Neural progenitor cell (in vitro differentiated cells): ENCODE measurements at regions not wholly inside any gene's neighbourhood (a gene's known extent, or its start where the extent isn't known, plus 50 kb on each side); places are given as distances from the start of the nearest gene placed in this dataset.

Experiments
- CTCF ChIP-seq: fragments of 200-600 bp; sonication (generic); IDR thresholded peaks from 2 replicates; pipeline ENCODE4 v1.5.1; 2017; ENCODE audit warnings: antibody characterized with exemption, mild to moderate bottlenecking
- EZH2 ChIP-seq: fragments of 200-600 bp; sonication (generic); IDR thresholded peaks from 2 replicates; pipeline ENCODE4 v1.6.1; 2017; ENCODE audit warnings: antibody characterized with exemption, mild to moderate bottlenecking, moderate library complexity

- TF ChIP-seq CTCF, result no peak
- no peak for TF ChIP-seq EZH2
Measured at GRCh38 chr21:38151021-38151645, 105.7 kb upstream of the KCNJ15 start.
